ENCODE measurements at regions not wholly inside any gene's neighbourhood (a gene's known extent, or its start where the extent isn't known, plus 50 kb on each side); places are given as distances from the start of the nearest gene placed in this dataset.

DNA sequence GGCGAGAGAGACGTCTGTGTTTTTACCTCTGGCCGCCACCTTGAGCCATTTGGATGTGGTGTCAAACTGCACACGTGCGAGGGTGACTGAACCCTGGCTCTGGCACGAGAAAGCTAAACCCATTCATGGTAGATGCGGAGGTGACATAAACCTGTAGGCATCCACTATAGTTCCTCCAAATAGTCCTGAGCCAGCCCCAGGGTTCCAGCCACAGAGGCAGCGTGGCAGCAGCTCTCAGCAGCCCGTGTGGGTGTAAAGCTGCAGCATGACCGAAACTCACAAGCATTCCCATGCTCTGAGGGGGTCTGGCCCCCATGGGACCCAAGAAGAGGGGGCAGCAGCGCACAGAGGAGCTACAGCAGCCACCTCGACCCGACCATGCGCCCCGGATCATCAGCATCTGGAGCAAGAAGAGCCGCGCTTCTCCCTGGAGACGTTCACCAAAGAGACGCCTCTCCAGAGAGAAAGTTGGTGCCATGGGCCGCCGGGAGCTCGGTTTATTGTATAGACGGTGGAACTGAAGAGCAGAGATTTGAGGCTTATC is 303.8 kb upstream of the IRX4 start:
- no peak overlapping the region for H3K27ac ChIP-seq
- TF ChIP-seq, protein P1, sequence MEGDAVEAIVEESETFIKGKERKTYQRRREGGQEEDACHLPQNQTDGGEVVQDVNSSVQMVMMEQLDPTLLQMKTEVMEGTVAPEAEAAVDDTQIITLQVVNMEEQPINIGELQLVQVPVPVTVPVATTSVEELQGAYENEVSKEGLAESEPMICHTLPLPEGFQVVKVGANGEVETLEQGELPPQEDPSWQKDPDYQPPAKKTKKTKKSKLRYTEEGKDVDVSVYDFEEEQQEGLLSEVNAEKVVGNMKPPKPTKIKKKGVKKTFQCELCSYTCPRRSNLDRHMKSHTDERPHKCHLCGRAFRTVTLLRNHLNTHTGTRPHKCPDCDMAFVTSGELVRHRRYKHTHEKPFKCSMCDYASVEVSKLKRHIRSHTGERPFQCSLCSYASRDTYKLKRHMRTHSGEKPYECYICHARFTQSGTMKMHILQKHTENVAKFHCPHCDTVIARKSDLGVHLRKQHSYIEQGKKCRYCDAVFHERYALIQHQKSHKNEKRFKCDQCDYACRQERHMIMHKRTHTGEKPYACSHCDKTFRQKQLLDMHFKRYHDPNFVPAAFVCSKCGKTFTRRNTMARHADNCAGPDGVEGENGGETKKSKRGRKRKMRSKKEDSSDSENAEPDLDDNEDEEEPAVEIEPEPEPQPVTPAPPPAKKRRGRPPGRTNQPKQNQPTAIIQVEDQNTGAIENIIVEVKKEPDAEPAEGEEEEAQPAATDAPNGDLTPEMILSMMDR (IDR thresholded peaks at IDR 0.05), result no peak
- TF ChIP-seq ZFX (IDR thresholded peaks at IDR 0.05; ENCODE audit: borderline replicate concordance), result no peak

DNA sequence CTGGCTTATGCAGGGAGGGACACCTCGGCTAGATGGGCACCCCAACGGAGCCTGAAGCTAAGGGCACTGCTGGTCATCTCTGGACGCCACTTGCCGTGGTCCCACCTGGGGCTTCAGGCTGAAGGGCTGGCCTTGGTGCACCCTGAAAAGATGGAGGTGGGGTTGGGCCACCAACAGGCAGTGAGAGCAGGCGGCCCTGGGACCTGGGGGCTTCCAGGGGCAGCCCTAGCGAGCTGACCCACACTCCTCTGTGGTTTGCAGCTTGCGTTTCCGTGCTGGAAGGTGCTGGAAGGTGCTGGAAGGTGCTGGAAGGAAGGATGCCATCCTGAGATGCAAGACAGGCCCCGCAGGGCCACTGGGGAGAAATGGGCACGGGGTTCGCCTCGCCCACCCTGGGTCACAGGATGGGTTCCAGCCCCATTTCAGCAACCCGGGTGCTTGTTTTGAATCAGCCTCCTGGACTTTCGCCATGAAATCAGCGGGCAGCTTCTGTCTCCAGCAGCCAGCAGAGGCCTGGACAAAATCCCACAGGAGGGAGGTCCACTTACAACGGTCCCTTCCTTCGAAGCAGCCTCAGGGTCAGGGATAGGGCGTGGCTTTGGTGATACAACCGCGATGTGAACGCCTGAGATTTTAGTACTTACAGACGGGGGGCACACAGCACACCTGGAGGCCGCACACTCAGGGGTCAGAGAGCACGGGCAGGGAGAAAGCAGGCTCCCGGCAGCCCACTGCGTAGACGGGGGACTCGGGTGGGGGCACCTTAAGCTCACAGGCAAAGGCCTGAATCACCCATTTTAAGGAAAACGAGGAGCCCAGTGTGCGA is 303.1 kb upstream of the IRX4 start:
- TF ChIP-seq, protein P1 (IDR thresholded peaks at IDR 0.05), result no peak
- TF ChIP-seq ZFX (IDR thresholded peaks at IDR 0.05; ENCODE audit: borderline replicate concordance), result no peak
- no peak overlapping the region for H3K27ac ChIP-seq

DNA sequence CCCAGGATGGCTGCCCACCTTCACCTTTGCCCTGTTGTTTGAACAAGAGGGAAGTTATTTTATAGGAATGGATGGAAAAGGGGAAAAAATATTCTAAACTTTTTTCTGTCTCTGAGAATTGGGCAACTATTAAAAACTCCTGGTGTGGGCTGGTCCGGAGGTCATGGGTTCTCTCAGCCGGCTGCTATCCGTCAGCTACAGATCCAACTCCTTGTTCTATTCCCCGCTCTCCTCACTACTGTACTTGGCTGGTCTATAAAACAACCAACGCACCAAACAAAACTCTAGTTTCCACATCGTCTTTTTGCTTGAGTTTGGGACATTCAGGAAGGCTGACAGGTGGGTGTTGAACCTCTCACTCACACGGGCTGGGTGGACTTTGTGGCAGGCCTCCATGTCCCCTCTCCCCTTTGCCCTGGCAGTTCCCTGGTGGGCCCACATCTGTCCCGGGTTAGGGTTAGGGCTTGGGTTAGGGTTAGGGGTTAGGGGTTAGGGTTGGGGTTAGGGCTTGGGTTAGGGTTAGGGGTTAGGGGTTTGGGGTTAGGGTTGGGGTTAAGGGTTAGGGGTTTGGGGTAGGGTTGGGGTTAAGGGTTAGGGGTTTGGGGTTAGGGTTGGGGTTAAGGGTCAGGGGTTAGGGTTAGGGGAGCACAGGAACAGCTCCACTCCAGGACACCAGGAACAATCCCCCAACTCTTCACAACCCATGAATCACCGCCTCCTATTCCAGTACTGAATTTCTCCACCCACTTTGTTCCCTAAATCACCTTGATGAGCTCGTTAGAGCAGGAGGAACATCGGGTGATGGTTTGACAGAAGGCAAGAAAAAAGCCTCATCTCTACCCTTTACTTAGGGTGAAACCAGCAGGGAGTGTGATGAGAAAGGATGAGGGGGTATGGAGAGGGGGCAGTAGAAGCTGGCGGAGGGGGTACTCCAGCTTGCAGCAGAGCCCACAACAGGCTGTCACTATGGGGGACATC is 302.1 kb upstream of the IRX4 start:
- no peak overlapping the region for H3K27ac ChIP-seq
- TF ChIP-seq, protein P1 (IDR thresholded peaks at IDR 0.05), result no peak

DNA sequence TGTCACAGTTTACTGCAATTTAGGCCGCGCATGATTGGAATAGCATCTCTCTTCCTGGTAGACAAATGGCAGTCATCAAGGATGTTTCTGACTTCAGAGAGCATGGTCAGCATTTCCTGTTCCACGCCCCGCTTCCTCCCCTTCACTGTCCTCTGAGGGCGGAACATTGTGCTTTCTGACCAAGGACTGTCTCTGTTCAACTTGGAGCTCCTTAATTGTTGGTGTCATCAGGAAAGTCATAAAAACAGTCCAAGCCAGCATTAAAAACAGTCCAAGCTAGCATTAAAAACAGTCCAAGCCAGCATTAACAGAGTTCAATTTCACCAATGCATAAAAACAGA is 301.3 kb upstream of the IRX4 start:
- H3K27ac ChIP-seq, result no peak overlapping the region
- no peak for TF ChIP-seq ZFX (IDR thresholded peaks at IDR 0.05; ENCODE audit: borderline replicate concordance)
- TF ChIP-seq, protein P1 (IDR thresholded peaks at IDR 0.05), result no peak

DNA sequence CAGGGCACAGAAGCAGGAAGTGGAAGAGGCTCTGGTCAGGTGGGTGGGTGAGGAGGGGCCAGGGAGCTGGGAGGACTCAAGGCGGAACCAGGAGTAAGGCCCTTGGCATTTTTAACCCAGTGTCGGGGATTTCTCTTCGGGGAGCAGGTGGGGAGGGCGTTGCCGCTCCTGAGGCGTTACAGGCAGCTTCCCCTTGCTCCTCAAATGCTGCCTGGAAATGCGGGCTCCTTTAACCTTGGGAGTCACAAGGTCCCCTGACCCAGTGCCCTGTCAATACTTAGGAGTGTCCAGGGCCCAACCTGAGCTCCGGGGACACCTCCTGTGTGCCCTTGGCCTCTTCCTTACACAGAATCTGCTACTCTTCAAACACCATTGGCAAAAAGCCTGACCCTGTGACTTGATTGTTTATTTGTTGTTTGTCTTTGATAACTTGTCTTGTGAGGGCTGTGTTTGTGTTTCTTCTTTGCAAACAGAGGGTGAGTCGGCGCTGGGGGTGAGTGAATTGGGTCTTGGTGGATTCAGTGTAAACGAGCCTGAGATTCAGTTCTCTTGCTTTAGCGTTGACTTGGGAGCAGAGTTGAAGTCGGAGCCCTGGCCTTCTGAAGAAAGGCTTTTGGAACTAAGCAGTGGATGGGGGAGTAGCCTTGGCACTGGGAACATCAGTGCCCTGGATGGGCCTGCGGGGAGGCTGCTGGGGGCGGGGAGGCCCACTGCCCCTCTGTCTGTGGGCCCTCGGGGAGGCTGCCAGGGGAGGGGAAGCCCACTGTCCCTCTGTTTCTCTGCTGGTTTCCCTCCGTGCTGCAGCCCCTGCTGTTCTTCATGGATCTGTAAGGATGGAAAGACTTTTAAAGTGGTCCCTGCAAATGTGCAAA is 300.7 kb upstream of the IRX4 start:
- no peak for TF ChIP-seq ZFX (IDR thresholded peaks at IDR 0.05; ENCODE audit: borderline replicate concordance)
- TF ChIP-seq, protein P1 (IDR thresholded peaks at IDR 0.05), result no peak
- H3K27ac ChIP-seq, result no peak overlapping the region

DNA sequence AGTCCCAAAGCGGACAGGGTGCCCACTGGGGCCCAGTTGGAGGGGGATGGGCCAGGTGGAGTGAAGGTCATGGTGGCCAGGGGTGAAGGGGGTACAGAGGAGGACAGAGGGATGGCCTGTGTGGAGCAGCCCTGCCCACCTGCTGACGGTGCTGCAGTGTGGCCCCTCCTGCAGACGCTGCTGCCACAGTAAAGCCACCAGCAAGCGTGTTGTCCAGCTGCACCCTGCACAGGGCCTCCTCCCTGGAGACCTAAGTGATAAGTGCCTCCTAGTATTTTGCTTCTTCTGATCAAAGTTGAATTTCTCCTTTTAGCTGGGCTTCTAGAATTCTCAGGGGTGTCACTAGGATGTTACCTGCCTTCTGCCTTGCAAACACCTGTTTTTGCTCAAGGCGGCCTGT is 299.3 kb upstream of the IRX4 start:
- no peak overlapping the region for H3K27ac ChIP-seq
- TF ChIP-seq ZFX (IDR thresholded peaks at IDR 0.05; ENCODE audit: borderline replicate concordance), result no peak
- TF ChIP-seq, protein P1 (IDR thresholded peaks at IDR 0.05), result no peak
